Keratinocyte (primary cell): ENCODE measurements at regions not wholly inside any gene's neighbourhood (a gene's known extent, or its start where the extent isn't known, plus 50 kb on each side); places are given as distances from the start of the nearest gene placed in this dataset.

Experiments
- DNase-seq: peaks from one replicate; pipeline ENCODE4 v3.0.0-alpha.2; 2011; ENCODE audit warnings: low read depth, missing footprints, low spot score
- FAIRE-seq: peaks from 2 replicates; lab custom pipeline; 2011; peaks lifted over from hg19 to GRCh38; lab: Jason Lieb, UNC
- H2AFZ ChIP-seq: 2 replicates; pipeline ENCODE4 v1.6.0; 2012; ENCODE audit warnings: low read length, control low read depth, inconsistent platforms; ENCODE audit not compliant: control insufficient read depth
- H3K27ac ChIP-seq: 2 replicates; pipeline ENCODE4 v1.5.1; 2011; ENCODE audit warnings: low read length; ENCODE audit not compliant: control insufficient read depth, insufficient read depth
- H3K27me3 ChIP-seq: 3 replicates; pipeline ENCODE4 v1.6.0; 2011; ENCODE audit warnings: low read length; ENCODE audit not compliant: control insufficient read depth, insufficient read depth; ENCODE audit errors: extremely low read depth
- H3K36me3 ChIP-seq, 2 experiments: 2 replicates in 1 of 2; 3 replicates in 1 of 2; pipeline ENCODE4 v1.5.1; 2011; ENCODE audit warnings: low read length in 2 of 2, mild to moderate bottlenecking in 1 of 2; ENCODE audit not compliant: control insufficient read depth in 2 of 2, insufficient read depth in 2 of 2; ENCODE audit errors: extremely low read depth in 1 of 2
- H3K4me1 ChIP-seq: 3 replicates; pipeline ENCODE4 v1.5.1; 2011; ENCODE audit warnings: low read length; ENCODE audit not compliant: control insufficient read depth, insufficient read depth; ENCODE audit errors: extremely low read depth
- H3K4me2 ChIP-seq: 3 replicates; pipeline ENCODE4 v1.6.0; 2011; ENCODE audit warnings: low read depth, low read length; ENCODE audit not compliant: control insufficient read depth, insufficient read depth; ENCODE audit errors: extremely low read depth
- H3K4me3 ChIP-seq, 3 experiments: fragments of 200-600 bp in 1 of 3; sonication (generic) in 1 of 3; 2 replicates in 2 of 3; 3 replicates in 1 of 3; pipeline ENCODE4 v1.5.1; 2011 to 2016; ENCODE audit warnings: low read length in 3 of 3, mild to moderate bottlenecking in 3 of 3, control low read depth in 2 of 3, inconsistent platforms in 1 of 3, low read depth in 1 of 3, mixed read lengths in 1 of 3, mixed run types in 1 of 3, moderate library complexity in 1 of 3; ENCODE audit not compliant: control insufficient read depth in 2 of 3, insufficient read depth in 2 of 3; ENCODE audit errors: extremely low read depth in 1 of 3
- H3K79me2 ChIP-seq: 2 replicates; pipeline ENCODE4 v1.6.0; 2012; ENCODE audit warnings: low read length; ENCODE audit not compliant: control insufficient read depth, insufficient read depth
- H3K9ac ChIP-seq: 3 replicates; pipeline ENCODE4 v1.6.0; 2011; ENCODE audit warnings: low read length; ENCODE audit not compliant: control insufficient read depth, insufficient read depth; ENCODE audit errors: extremely low read depth
- H3K9me1 ChIP-seq: 3 replicates; pipeline ENCODE4 v1.6.0; 2011; ENCODE audit warnings: low read length; ENCODE audit not compliant: control insufficient read depth, insufficient read depth; ENCODE audit errors: extremely low read depth
- H3K9me3 ChIP-seq: 2 replicates; pipeline ENCODE4 v1.5.1; 2012; ENCODE audit warnings: low read depth, low read length; ENCODE audit not compliant: control insufficient read depth
- H4K20me1 ChIP-seq: 3 replicates; pipeline ENCODE4 v1.6.0; 2011; ENCODE audit warnings: low read length; ENCODE audit not compliant: control insufficient read depth, insufficient read depth; ENCODE audit errors: extremely low read depth
- CTCF ChIP-seq, 3 experiments: IDR thresholded peaks in 1 of 3; conservative IDR thresholded peaks in 1 of 3; optimal IDR thresholded peaks in 1 of 3; 2 replicates in 2 of 3; 3 replicates in 1 of 3; pipeline versions ENCODE3 to v1.5.1; 2011; ENCODE audit warnings: low read length in 3 of 3, mild to moderate bottlenecking in 3 of 3, moderate library complexity in 2 of 3, control low read depth in 1 of 3, inconsistent platforms in 1 of 3; ENCODE audit not compliant: insufficient read depth in 2 of 3; ENCODE audit errors: extremely low read depth in 1 of 3
- EZH2 ChIP-seq: IDR thresholded peaks from one replicate; pipeline ENCODE4 v1.6.1; 2012; ENCODE audit warnings: inconsistent platforms, mild to moderate bottlenecking, low read length, moderate library complexity
- dilution Hi-C: fragments of 300-500 bp; cut with MboI; formaldehyde crosslinking; loops from one replicate; pipeline ENCODE4 v1.7.0; 2020; ENCODE audit warnings: low sequenced_read_pairs; ENCODE audit not compliant: extremely low pct_ligation_motif_present

GRCh38 chr7:56483153-56483552 lies 366.9 kb upstream of the NUPR2 start:
- FAIRE-seq (no peak), DNase-seq (no peak)
- H3K36me3 ChIP-seq = no peaks in the 10 kb centered on the region
- no peaks in the 10 kb centered on the region for H3K9me1 ChIP-seq
- no peak overlapping the region for H3K27ac ChIP-seq
- no peak overlapping the region for H3K4me2 ChIP-seq
- H3K27me3 ChIP-seq = no peaks in the 10 kb centered on the region
- peaks cover 14% of the 10 kb centered on the region for H3K9me3 ChIP-seq
- H4K20me1 ChIP-seq = no peaks in the 10 kb centered on the region
- dilution Hi-C loops = no loop called here
- no peak overlapping the region for H3K9ac ChIP-seq
- no peak overlapping the region for H2AFZ ChIP-seq
- no peaks in the 10 kb centered on the region for H3K79me2 ChIP-seq
- TF ChIP-seq CTCF (optimal IDR thresholded peaks at IDR 0.05 in 1 of 3, IDR thresholded peaks at IDR 0.05 in 1 of 3, conservative IDR thresholded peaks at IDR 0.05 in 1 of 3; ENCODE audit: extremely low read depth in 1 of 3, insufficient read depth in 2 of 3, low read length in 3 of 3) (no peak), EZH2 (no peak)
- no peak overlapping the region for H3K4me3 ChIP-seq
- no peaks in the 10 kb centered on the region for H3K4me1 ChIP-seq

- H3K9me3 ChIP-seq = peaks cover 20% of the 10 kb centered on the region
- no peaks in the 10 kb centered on the region for H3K9me1 ChIP-seq
- H3K36me3 ChIP-seq = no peaks in the 10 kb centered on the region
- no peak overlapping the region for H3K9ac ChIP-seq
- TF ChIP-seq CTCF (optimal IDR thresholded peaks at IDR 0.05 in 1 of 3, IDR thresholded peaks at IDR 0.05 in 1 of 3, conservative IDR thresholded peaks at IDR 0.05 in 1 of 3; ENCODE audit: extremely low read depth in 1 of 3, insufficient read depth in 2 of 3, low read length in 3 of 3) (no peak), EZH2 (no peak)
- no peaks in the 10 kb centered on the region for H3K4me1 ChIP-seq
- no peak overlapping the region for H3K4me3 ChIP-seq
- dilution Hi-C loops = no loop called here
- H4K20me1 ChIP-seq = no peaks in the 10 kb centered on the region
- H3K27ac ChIP-seq = no peak overlapping the region
- DNase-seq = no peak
- no peaks in the 10 kb centered on the region for H3K79me2 ChIP-seq
- no peak overlapping the region for H2AFZ ChIP-seq
- H3K4me2 ChIP-seq = no peak overlapping the region
- no peaks in the 10 kb centered on the region for H3K27me3 ChIP-seq
- FAIRE-seq = no peak
Measured at GRCh38 chr7:56479748-56480147, 363.5 kb upstream of the NUPR2 start.
